Endothelial cell (in vitro differentiated cells): ENCODE measurements at regions not wholly inside any gene's neighbourhood (a gene's known extent, or its start where the extent isn't known, plus 50 kb on each side); places are given as distances from the start of the nearest gene placed in this dataset.

Source experiments
- DNase-seq: peaks from one replicate; pipeline ENCODE4 v3.0.0; 2021; ENCODE audit warnings: low spot score
- H3K27ac Mint-ChIP-seq: one replicate; pipeline ENCODE4 v1.8.0; 2021; ENCODE audit warnings: mixed read lengths, inconsistent platforms; ENCODE audit not compliant: unreplicated experiment
- H3K27me3 Mint-ChIP-seq: one replicate; pipeline ENCODE4 v1.8.0; 2021; ENCODE audit warnings: mild to moderate bottlenecking, moderate library complexity, mixed read lengths, inconsistent platforms; ENCODE audit not compliant: unreplicated experiment
- H3K36me3 Mint-ChIP-seq: one replicate; pipeline ENCODE4 v1.8.0; 2021; ENCODE audit warnings: mild to moderate bottlenecking, low read depth, mixed read lengths, inconsistent platforms; ENCODE audit not compliant: unreplicated experiment
- H3K4me1 Mint-ChIP-seq: one replicate; pipeline ENCODE4 v1.8.0; 2021; ENCODE audit warnings: mild to moderate bottlenecking, mixed read lengths, inconsistent platforms; ENCODE audit not compliant: unreplicated experiment
- H3K4me3 Mint-ChIP-seq: one replicate; pipeline ENCODE4 v1.8.0; 2021; ENCODE audit warnings: mild to moderate bottlenecking, mixed read lengths, inconsistent platforms; ENCODE audit not compliant: unreplicated experiment
- H3K9me3 Mint-ChIP-seq: one replicate; pipeline ENCODE4 v1.8.0; 2021; ENCODE audit warnings: mixed read lengths, inconsistent platforms; ENCODE audit not compliant: unreplicated experiment
- TF ChIP-seq, protein P1 (sequence below): fragments of 200-600 bp; sonication (generic); IDR thresholded peaks from one replicate; pipeline ENCODE4 v1.5.0; 2021; ENCODE audit warnings: antibody characterized with exemption; ENCODE audit not compliant: unreplicated experiment

DNA sequence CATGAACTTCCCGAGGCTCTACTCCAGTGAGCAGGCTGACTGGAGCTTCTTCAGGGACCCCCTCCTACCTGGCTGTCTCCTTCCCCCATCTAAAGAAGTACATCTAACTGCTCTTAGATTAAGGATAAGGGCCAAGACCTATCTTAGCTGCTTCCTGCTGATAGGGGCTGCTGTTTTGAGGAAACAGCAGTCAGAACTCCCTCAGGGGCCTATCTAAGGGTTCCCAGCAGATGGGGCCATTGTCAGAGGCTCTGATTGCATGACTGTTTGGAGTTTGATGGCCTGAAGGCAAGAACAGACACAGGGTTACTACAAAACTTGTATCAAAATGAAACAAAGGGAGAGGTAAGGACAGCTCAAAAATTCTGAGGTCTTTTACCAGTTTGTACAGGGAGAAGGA is 2636.9 kb upstream of the PCDH20 start:
- TF ChIP-seq, protein P1, sequence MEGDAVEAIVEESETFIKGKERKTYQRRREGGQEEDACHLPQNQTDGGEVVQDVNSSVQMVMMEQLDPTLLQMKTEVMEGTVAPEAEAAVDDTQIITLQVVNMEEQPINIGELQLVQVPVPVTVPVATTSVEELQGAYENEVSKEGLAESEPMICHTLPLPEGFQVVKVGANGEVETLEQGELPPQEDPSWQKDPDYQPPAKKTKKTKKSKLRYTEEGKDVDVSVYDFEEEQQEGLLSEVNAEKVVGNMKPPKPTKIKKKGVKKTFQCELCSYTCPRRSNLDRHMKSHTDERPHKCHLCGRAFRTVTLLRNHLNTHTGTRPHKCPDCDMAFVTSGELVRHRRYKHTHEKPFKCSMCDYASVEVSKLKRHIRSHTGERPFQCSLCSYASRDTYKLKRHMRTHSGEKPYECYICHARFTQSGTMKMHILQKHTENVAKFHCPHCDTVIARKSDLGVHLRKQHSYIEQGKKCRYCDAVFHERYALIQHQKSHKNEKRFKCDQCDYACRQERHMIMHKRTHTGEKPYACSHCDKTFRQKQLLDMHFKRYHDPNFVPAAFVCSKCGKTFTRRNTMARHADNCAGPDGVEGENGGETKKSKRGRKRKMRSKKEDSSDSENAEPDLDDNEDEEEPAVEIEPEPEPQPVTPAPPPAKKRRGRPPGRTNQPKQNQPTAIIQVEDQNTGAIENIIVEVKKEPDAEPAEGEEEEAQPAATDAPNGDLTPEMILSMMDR: no peak
- no peak for DNase-seq
- Mint-ChIP-seq H3K4me3 (no peak overlapping the region), H3K9me3 (no peaks in the 10 kb centered on the region), H3K27ac (peak overlapping the region; percentile 44), H3K27me3 (no peaks in the 10 kb centered on the region), H3K36me3 (no peaks in the 10 kb centered on the region), H3K4me1 (peaks cover 10% of the 10 kb centered on the region)

DNA sequence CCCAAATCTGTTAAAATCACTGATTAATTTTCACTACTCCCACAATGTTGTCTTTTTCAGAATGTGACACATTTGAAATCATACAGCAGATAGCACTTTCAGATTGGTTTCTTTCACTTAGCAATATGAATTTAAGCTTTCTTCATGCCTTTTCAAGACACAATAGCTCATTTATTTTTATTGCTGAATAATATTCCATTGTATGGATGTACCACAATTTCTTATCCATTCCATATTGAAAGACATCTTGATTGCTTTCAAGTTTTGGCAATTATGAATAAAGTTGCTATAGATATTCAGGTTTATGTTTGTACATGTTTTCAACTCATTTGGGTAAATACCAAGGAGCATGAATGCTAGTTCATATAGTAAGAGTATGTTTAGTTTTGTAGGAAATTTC is 2635.6 kb upstream of the PCDH20 start:
- TF ChIP-seq, protein P1: no peak
- Mint-ChIP-seq H3K27ac (no peak overlapping the region), H3K9me3 (no peaks in the 10 kb centered on the region), H3K4me3 (no peak overlapping the region), H3K4me1 (peaks cover 10% of the 10 kb centered on the region), H3K27me3 (no peaks in the 10 kb centered on the region), H3K36me3 (no peaks in the 10 kb centered on the region)
- no peak for DNase-seq

DNA sequence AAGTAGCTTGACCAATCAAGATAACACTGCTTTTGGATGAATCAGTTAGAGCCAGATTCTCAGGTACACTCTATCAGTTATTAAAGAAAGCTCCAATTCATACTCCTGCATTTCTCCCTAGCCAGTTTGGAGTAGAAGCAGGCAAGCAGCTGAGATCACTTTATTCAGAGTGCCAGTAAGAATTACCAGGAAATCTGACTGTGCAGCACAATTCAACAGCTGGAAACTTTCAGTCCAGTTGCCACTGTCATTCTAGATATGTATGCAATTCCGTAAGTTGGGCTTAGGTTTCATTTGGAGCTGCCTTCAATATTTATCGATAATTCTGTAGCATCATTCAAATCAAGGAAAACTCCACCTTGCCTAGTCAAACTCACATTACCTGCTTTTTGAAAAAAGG is 2625.6 kb upstream of the PCDH20 start:
- Mint-ChIP-seq H3K4me1 (no peaks in the 10 kb centered on the region), H3K9me3 (no peaks in the 10 kb centered on the region), H3K27me3 (no peaks in the 10 kb centered on the region), H3K36me3 (no peaks in the 10 kb centered on the region), H3K4me3 (no peak overlapping the region), H3K27ac (no peak overlapping the region)
- TF ChIP-seq, protein P1: no peak
- DNase-seq: no peak

DNA sequence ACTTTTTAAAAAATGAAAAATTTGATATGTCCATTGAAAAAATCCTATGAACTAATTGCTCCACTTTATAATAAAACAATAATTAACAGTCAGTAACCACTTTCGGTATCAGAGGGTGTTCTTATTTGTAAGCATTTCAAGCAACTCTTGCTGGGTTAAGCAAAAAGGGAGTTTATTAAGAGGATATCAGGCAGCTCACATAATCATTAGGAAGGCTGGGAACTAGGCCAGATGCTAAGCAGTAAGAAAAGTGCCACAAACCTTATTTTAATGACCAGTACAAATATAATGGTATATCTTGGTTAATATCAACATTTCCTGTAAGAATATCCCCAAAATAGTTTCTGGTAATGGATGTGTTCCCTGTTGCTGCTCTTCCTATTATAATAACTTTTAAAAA is 2618.3 kb upstream of the PCDH20 start:
- DNase-seq: no peak
- no peak overlapping the region for H3K4me3 Mint-ChIP-seq
- no peaks in the 10 kb centered on the region for H3K4me1 Mint-ChIP-seq
- H3K27ac Mint-ChIP-seq: no peak overlapping the region
- TF ChIP-seq, protein P1: no peak
- no peaks in the 10 kb centered on the region for H3K9me3 Mint-ChIP-seq
- H3K27me3 Mint-ChIP-seq: no peaks in the 10 kb centered on the region
- no peaks in the 10 kb centered on the region for H3K36me3 Mint-ChIP-seq

DNA sequence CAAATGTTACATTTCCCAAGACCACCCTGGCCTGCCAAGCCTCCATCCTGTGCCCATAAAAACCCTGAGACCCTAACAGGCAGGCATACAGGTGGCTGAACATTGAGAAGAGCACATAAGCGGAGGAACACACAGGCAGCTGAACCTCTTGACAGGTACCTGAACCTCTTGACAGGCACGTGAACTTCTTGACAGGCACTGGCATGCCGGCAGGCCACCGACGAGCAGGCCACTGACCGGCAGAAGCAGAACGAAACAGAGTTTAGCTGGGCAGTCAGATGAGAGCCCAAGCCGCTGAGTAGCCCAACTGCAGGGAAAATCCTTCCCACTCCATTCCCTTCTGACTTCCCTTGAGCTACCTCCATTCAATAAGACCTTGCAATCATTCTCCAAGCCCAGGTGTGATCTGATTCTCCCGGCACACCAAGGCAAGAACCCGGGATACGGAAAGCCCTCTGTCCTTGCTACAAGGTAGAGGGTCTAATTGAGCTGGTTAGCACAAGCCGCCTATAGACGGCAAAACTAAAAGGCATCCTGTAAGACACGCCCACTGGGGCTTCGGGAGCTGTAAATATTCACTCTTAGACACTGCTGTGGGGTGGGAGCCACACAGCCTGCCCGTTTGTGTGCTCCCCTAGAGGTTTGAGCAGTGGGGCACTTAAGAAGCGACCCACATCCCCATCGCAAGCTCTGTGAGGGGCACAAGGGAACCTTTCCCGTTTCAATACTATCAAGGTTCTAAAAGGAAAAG is 2613.9 kb upstream of the PCDH20 start:
- Mint-ChIP-seq H3K9me3 (no peaks in the 10 kb centered on the region), H3K27ac (no peak overlapping the region), H3K4me1 (no peaks in the 10 kb centered on the region), H3K36me3 (no peaks in the 10 kb centered on the region), H3K4me3 (no peak overlapping the region), H3K27me3 (no peaks in the 10 kb centered on the region)
- no peak for DNase-seq
- TF ChIP-seq, protein P1: no peak
